ENCODE measurements at regions not wholly inside any gene's neighbourhood (a gene's known extent, or its start where the extent isn't known, plus 50 kb on each side); places are given as distances from the start of the nearest gene placed in this dataset.

GRCh38 chr6:19536838-19537237 lies 300.3 kb upstream of the ID4 start:
- BruUV-seq (replicated peaks) = no TSS peak
- intact Hi-C loops (cut with micrococcal nuclease) = no loop called here
- H3K9ac ChIP-seq (ENCODE audit: insufficient read depth in 1 of 2, low read depth in 2 of 2, low read length in 2 of 2) = no peak overlapping the region
- DNase-seq (ENCODE audit: extremely low read depth in 1 of 4, low spot score in 3 of 4) (no peak), ATAC-seq (no peak), FAIRE-seq (no peak)
- no peak for TF ChIP-seq ZNF408 (CRISPR knock-in tag; IDR thresholded peaks at IDR 0.05; ENCODE audit: low read depth)
- TF ChIP-seq MAFG (tag; conservative IDR thresholded peaks at IDR 0.05) = 0 out of 2 replicates have a peak, but pooled peaks have one; percentile 7
- H3K4me2 ChIP-seq (ENCODE audit: insufficient read depth, low read length) = no peak overlapping the region
- no peaks in the 10 kb centered on the region for H4K20me1 ChIP-seq (replicated peaks; ENCODE audit: control insufficient read depth, insufficient read depth, low read length)
- no peaks in the 10 kb centered on the region for H3K27me3 ChIP-seq (ENCODE audit: control insufficient read depth in 2 of 2, insufficient read depth in 2 of 2, low read length in 2 of 2)
- POLR2A ChIA-PET = no interaction called here
- H3K27ac ChIP-seq (ENCODE audit: extremely low read depth, low read depth, low read length) = no peak overlapping the region
- H3K36me3 ChIP-seq (ENCODE audit: control insufficient read depth, insufficient read depth, low read length) = no peaks in the 10 kb centered on the region
- no peaks in the 10 kb centered on the region for H3K4me1 ChIP-seq (replicated peaks in 1 of 2; ENCODE audit: control insufficient read depth in 2 of 2, insufficient read depth in 2 of 2, low read length in 2 of 2)
- H3K4me3 ChIP-seq = no peak overlapping the region
- no peaks in the 10 kb centered on the region for H3K9me1 ChIP-seq (ENCODE audit: control insufficient read depth, insufficient read depth, low read length)
- no peak overlapping the region for H2AFZ ChIP-seq (ENCODE audit: low read depth, low read length)
- CTCF ChIA-PET (ENCODE audit: low intra/inter-chr PET ratio) = no interaction called here
- no peaks in the 10 kb centered on the region for H3K9me3 ChIP-seq (replicated peaks; ENCODE audit: control insufficient read depth, insufficient read depth, low read depth, low read length)
- H3K79me2 ChIP-seq (ENCODE audit: control insufficient read depth, insufficient read depth, low read length) = no peaks in the 10 kb centered on the region
- in situ Hi-C loops (cut with MboI) = no loop called here
- WGBS (ENCODE audit: insufficient coverage, low coverage, missing lambda C conversion rate) = 0% methylated on average over 3 of the region's 3 CpGs

GRCh38 chr6:19538096-19538495 lies 299.1 kb upstream of the ID4 start:
- Histone ChIP-seq H3K4me2 (ENCODE audit: insufficient read depth, low read length) (no peak overlapping the region), H2AFZ (ENCODE audit: low read depth, low read length) (no peak overlapping the region), H3K79me2 (ENCODE audit: control insufficient read depth, insufficient read depth, low read length) (no peaks in the 10 kb centered on the region), H3K9me1 (ENCODE audit: control insufficient read depth, insufficient read depth, low read length) (no peaks in the 10 kb centered on the region), H3K27ac (ENCODE audit: extremely low read depth, low read depth, low read length) (no peak overlapping the region), H4K20me1 (replicated peaks; ENCODE audit: control insufficient read depth, insufficient read depth, low read length) (no peaks in the 10 kb centered on the region), H3K9ac (ENCODE audit: insufficient read depth in 1 of 2, low read depth in 2 of 2, low read length in 2 of 2) (no peak overlapping the region), H3K9me3 (replicated peaks; ENCODE audit: control insufficient read depth, insufficient read depth, low read depth, low read length) (no peaks in the 10 kb centered on the region), H3K27me3 (ENCODE audit: control insufficient read depth in 2 of 2, insufficient read depth in 2 of 2, low read length in 2 of 2) (no peaks in the 10 kb centered on the region), H3K36me3 (ENCODE audit: control insufficient read depth, insufficient read depth, low read length) (no peaks in the 10 kb centered on the region), H3K4me1 (replicated peaks in 1 of 2; ENCODE audit: control insufficient read depth in 2 of 2, insufficient read depth in 2 of 2, low read length in 2 of 2) (no peaks in the 10 kb centered on the region), H3K4me3 (no peak overlapping the region)
- CTCF ChIA-PET (ENCODE audit: low intra/inter-chr PET ratio) = no interaction called here
- in situ Hi-C loops (cut with MboI) (no loop called here), intact Hi-C loops (cut with micrococcal nuclease) (no loop called here)
- TF ChIP-seq NR1H2 (CRISPR knock-in tag; IDR thresholded peaks at IDR 0.05) = no peak
- TF ChIP-seq RFX1 (IDR thresholded peaks at IDR 0.05) = 0 out of 2 replicates have a peak, but pooled peaks have one; percentile 9
- FAIRE-seq = no peak
- POLR2A ChIA-PET = no interaction called here
- DNase-seq (ENCODE audit: extremely low read depth in 1 of 4, low spot score in 3 of 4) = no peak
- no peak for ATAC-seq
- no TSS peak for BruUV-seq (replicated peaks)
- WGBS (ENCODE audit: insufficient coverage, low coverage, missing lambda C conversion rate) = 1% methylated on average over 12 of the region's 12 CpGs
